MM.1S (cell line): ENCODE measurements at regions not wholly inside any gene's neighbourhood (a gene's known extent, or its start where the extent isn't known, plus 50 kb on each side); places are given as distances from the start of the nearest gene placed in this dataset.
"Not testable (repeated sequence)": the region's sequence is repeated elsewhere in the genome, so short reads cannot be mapped to it uniquely, and the experiment has no call there.

Source experiments
- DNase-seq: peaks from one replicate; pipeline ENCODE4 v3.0.0-alpha.2; 2015
- H2AFZ ChIP-seq: fragments of 300-600 bp; sonication (generic); 2 replicates; pipeline ENCODE4 v1.6.0; 2016; ENCODE audit warnings: antibody characterized with exemption, low read length
- H3F3A ChIP-seq: fragments of 300-600 bp; sonication (generic); 2 replicates; pipeline ENCODE4 v1.6.1; 2016; ENCODE audit warnings: mild to moderate bottlenecking, antibody characterized with exemption, low read length, moderate library complexity, mixed read lengths; ENCODE audit not compliant: insufficient read depth
- H3K27ac ChIP-seq: fragments of 300-600 bp; sonication (generic); 2 replicates; pipeline ENCODE4 v1.5.1; 2016; ENCODE audit warnings: mild to moderate bottlenecking, low read length
- H3K27me3 ChIP-seq: fragments of 300-600 bp; sonication (generic); replicated peaks from 2 replicates; pipeline ENCODE4 v1.6.0; 2016; ENCODE audit warnings: low read length; ENCODE audit not compliant: insufficient read depth
- H3K36me3 ChIP-seq: fragments of 300-600 bp; sonication (generic); replicated peaks from 2 replicates; pipeline ENCODE4 v1.6.1; 2016; ENCODE audit warnings: mild to moderate bottlenecking, low read length, mixed read lengths; ENCODE audit not compliant: insufficient read depth
- H3K4me1 ChIP-seq: fragments of 300-600 bp; sonication (generic); 2 replicates; pipeline ENCODE4 v1.6.1; 2016; ENCODE audit warnings: low read length, mixed read lengths
- H3K4me2 ChIP-seq: fragments of 300-600 bp; sonication (generic); 2 replicates; pipeline ENCODE4 v1.6.0; 2016; ENCODE audit warnings: low read depth, low read length
- H3K4me3 ChIP-seq: fragments of 300-600 bp; sonication (generic); 2 replicates; pipeline ENCODE4 v1.5.1; 2016; ENCODE audit warnings: low read length, mixed read lengths
- H3K79me2 ChIP-seq: fragments of 300-600 bp; sonication (generic); 2 replicates; pipeline ENCODE4 v1.6.1; 2016; ENCODE audit warnings: mixed run types, low read length, mixed read lengths
- H3K9ac ChIP-seq: fragments of 300-600 bp; sonication (generic); 2 replicates; pipeline ENCODE4 v1.6.1; 2016; ENCODE audit warnings: low read length, mixed read lengths
- H3K9me2 ChIP-seq: fragments of 300-600 bp; sonication (generic); replicated peaks from 2 replicates; pipeline ENCODE4 v1.6.1; 2016; ENCODE audit warnings: mild to moderate bottlenecking, low read length, mixed read lengths; ENCODE audit not compliant: insufficient read depth
- H3K9me3 ChIP-seq: fragments of 300-600 bp; sonication (generic); replicated peaks from 2 replicates; pipeline ENCODE4 v1.6.1; 2016; ENCODE audit warnings: mild to moderate bottlenecking, low read length, mixed read lengths; ENCODE audit not compliant: insufficient read depth
- H4K20me1 ChIP-seq: fragments of 300-600 bp; sonication (generic); 2 replicates; pipeline ENCODE4 v1.6.1; 2016; ENCODE audit warnings: mild to moderate bottlenecking, low read length, moderate library complexity, mixed read lengths; ENCODE audit not compliant: insufficient read depth
- EZH2 ChIP-seq: fragments of 300-600 bp; sonication (generic); optimal IDR thresholded peaks from 2 replicates; pipeline ENCODE3; 2017; ENCODE audit warnings: low read depth, mild to moderate bottlenecking, antibody characterized with exemption, low read length, mixed read lengths
- EZH2phosphoT487 ChIP-seq: fragments of 300-600 bp; sonication (generic); IDR thresholded peaks from 2 replicates; pipeline ENCODE4 v1.6.1; 2018; ENCODE audit warnings: antibody characterized with exemption, low read length
- TF ChIP-seq, protein P1 (sequence below): fragments of 300-600 bp; sonication (generic); IDR thresholded peaks from 2 replicates; pipeline ENCODE4 v1.5.1; 2016; ENCODE audit warnings: antibody characterized with exemption, low read length, mixed read lengths

GRCh38 chr5:3451961-3452360, 143.7 kb upstream of the IRX1 start:
- Histone ChIP-seq H3K9me3 (no peaks in the 10 kb centered on the region), H3F3A (no peaks in the 10 kb centered on the region), H3K4me3 (no peak overlapping the region), H3K36me3 (no peaks in the 10 kb centered on the region), H3K27me3 (no peaks in the 10 kb centered on the region), H2AFZ (no peak overlapping the region), H3K4me1 (no peaks in the 10 kb centered on the region), H3K9me2 (no peaks in the 10 kb centered on the region), H3K4me2 (no peak overlapping the region), H3K9ac (no peak overlapping the region), H4K20me1 (no peaks in the 10 kb centered on the region), H3K79me2 (no peaks in the 10 kb centered on the region), H3K27ac (no peak overlapping the region)
- no peak for DNase-seq
- TF ChIP-seq, protein P1, sequence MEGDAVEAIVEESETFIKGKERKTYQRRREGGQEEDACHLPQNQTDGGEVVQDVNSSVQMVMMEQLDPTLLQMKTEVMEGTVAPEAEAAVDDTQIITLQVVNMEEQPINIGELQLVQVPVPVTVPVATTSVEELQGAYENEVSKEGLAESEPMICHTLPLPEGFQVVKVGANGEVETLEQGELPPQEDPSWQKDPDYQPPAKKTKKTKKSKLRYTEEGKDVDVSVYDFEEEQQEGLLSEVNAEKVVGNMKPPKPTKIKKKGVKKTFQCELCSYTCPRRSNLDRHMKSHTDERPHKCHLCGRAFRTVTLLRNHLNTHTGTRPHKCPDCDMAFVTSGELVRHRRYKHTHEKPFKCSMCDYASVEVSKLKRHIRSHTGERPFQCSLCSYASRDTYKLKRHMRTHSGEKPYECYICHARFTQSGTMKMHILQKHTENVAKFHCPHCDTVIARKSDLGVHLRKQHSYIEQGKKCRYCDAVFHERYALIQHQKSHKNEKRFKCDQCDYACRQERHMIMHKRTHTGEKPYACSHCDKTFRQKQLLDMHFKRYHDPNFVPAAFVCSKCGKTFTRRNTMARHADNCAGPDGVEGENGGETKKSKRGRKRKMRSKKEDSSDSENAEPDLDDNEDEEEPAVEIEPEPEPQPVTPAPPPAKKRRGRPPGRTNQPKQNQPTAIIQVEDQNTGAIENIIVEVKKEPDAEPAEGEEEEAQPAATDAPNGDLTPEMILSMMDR: no peak
- no peak for TF ChIP-seq EZH2
- TF ChIP-seq EZH2phosphoT487: no peak

- no peaks in the 10 kb centered on the region for H4K20me1 ChIP-seq
- no peak overlapping the region for H3K4me3 ChIP-seq
- no peak overlapping the region for H3K4me2 ChIP-seq
- H3F3A ChIP-seq: no peaks in the 10 kb centered on the region
- H3K9ac ChIP-seq: no peak overlapping the region
- H3K27ac ChIP-seq: no peak overlapping the region
- H3K79me2 ChIP-seq: no peaks in the 10 kb centered on the region
- DNase-seq: no peak
- no peak for TF ChIP-seq EZH2
- no peak for TF ChIP-seq EZH2phosphoT487
- TF ChIP-seq, protein P1: no peak
- no peaks in the 10 kb centered on the region for H3K9me3 ChIP-seq
- H2AFZ ChIP-seq: no peak overlapping the region
- no peaks in the 10 kb centered on the region for H3K36me3 ChIP-seq
- H3K27me3 ChIP-seq: no peaks in the 10 kb centered on the region
- no peaks in the 10 kb centered on the region for H3K9me2 ChIP-seq
- no peaks in the 10 kb centered on the region for H3K4me1 ChIP-seq
Measured at GRCh38 chr5:3449481-3449880, 146.2 kb upstream of the IRX1 start.

GRCh38 chr5:3446410-3446809, 149.2 kb upstream of the IRX1 start:
- Histone ChIP-seq H4K20me1 (no peaks in the 10 kb centered on the region), H3K9me2 (no peaks in the 10 kb centered on the region), H3K27me3 (no peaks in the 10 kb centered on the region), H3K79me2 (no peaks in the 10 kb centered on the region), H3K4me1 (no peaks in the 10 kb centered on the region), H3K9me3 (no peaks in the 10 kb centered on the region), H3K36me3 (no peaks in the 10 kb centered on the region), H2AFZ (no peak overlapping the region), H3F3A (no peaks in the 10 kb centered on the region), H3K4me3 (no peak overlapping the region), H3K27ac (no peak overlapping the region), H3K4me2 (no peak overlapping the region), H3K9ac (no peak overlapping the region)
- no peak for DNase-seq
- TF ChIP-seq EZH2phosphoT487 (no peak), EZH2 (no peak)
- TF ChIP-seq, protein P1: no peak

- H3K9ac ChIP-seq, H3K79me2 ChIP-seq, H3K4me3 ChIP-seq, H2AFZ ChIP-seq, DNase-seq, H3F3A ChIP-seq, H4K20me1 ChIP-seq, H3K27me3 ChIP-seq, H3K9me2 ChIP-seq, H3K4me2 ChIP-seq, H3K36me3 ChIP-seq, H3K27ac ChIP-seq, H3K4me1 ChIP-seq, H3K9me3 ChIP-seq: not testable (repeated sequence)
Measured at GRCh38 chr5:3445517-3445916, 150.1 kb upstream of the IRX1 start.
